ENCODE measurements at regions not wholly inside any gene's neighbourhood (a gene's known extent, or its start where the extent isn't known, plus 50 kb on each side); places are given as distances from the start of the nearest gene placed in this dataset.
A peak's percentile ranks its signal among the peaks of the same experiment; 100 is the strongest.

DNA sequence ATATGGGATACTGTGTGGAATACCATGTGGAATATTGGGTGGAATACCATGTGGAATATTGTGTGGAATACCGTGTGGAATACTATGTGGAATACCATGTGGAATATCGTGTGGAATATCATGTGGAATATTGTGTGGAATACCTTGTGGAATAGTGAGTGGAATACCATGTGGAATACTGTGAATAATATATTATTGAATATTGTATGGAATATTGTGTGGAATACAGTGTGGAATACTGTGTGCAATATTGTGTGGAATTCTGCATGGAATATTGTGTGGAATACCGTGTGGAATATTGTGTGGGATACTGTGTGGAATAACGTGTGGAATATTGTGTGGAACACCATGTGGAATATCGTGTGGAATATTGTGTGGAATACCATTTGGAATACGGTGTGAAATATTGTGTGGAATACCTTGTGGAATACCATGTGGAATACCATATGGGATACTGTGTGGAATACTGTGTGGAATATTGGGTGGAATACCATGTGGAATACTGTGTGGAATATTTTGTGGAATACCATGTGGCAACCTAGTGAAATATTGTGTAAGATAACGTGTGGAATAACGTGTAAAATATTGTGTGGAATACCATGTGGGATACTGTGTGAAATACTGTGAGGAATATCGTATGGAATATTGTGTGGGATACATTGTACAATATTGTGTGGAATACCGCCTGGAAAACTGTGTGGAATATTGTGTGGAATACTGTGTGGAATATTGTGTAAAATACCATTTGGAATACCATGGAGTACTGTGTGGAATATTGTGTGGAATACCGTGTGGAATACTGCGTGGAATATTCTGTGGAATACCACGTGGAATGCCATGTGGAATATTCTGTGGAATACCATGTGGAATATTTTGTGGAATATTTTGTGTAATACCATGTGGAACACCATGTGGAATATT lies 133.9 kb upstream of the CHST15 start:
- WGBS, 3 donors, result 75 to 78% (median 76%) methylated on average over 13 of the region's 13 CpGs

DNA sequence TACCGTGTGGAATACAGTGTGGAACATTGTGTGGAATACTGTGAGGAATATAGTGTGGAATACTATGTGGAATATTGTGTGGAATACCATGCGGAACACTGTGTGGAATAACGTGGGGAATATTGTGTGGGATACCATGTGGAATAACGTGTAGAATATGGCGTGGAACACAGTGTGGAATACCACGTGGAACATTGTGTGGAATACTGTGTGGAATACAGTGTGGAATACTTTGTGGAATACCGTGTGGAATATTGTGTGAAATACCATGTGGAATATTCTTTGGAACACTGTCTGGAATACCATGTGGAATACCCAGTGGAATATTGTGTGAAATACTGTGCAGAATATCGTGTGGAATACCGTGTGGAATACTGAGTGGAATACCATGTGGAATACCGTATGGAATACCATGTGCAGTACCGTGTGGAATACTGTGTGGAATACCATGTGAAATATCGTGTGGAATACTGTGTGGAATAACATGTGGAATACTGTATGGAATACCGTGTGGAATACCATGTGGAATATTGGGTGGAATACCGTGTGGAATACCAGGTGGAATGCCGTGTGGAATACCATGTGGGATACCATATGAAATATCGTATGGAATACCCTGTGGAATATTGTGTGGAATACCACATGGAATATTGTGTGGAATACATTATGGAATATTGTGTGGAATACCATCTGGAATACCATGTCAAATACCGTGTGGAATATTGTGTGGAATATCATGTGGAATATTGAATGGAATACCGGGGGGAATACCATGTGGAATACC lies 133.1 kb upstream of the CHST15 start:
- DNase-seq, result no peak
- Histone ChIP-seq H3K4me1 (ENCODE audit: control insufficient read depth in 3 of 3, insufficient read depth in 2 of 3, low read depth in 1 of 3, low read length in 2 of 3) (peaks cover 0 to 6% (median 1%) of the 10 kb centered on the region in 3 donors), H3K27me3 (ENCODE audit: control insufficient read depth in 3 of 3, insufficient read depth in 3 of 3, low read length in 3 of 3) (no peaks in the 10 kb centered on the region), H3K36me3 (ENCODE audit: control insufficient read depth in 3 of 3, insufficient read depth in 2 of 3, low read depth in 1 of 3, low read length in 3 of 3) (no peaks in the 10 kb centered on the region), H3K4me3 (ENCODE audit: low read depth in 1 of 3, low read length in 3 of 3) (no peak overlapping the region), H3K27ac (ENCODE audit: low read depth in 1 of 3, low read length in 2 of 3) (no peak overlapping the region), H3K9me3 (ENCODE audit: control insufficient read depth in 2 of 2, insufficient read depth in 1 of 2, low read depth in 1 of 2, low read length in 1 of 2) (peaks cover 0 to 2% of the 10 kb centered on the region in 2 donors)
- WGBS, 3 donors, result 89 to 93% (median 91%) methylated on average over 18 of the region's 18 CpGs
- FAIRE-seq, result no peak

More for the DNA sequence above, 133.9 kb upstream of the CHST15 start:
- no peak overlapping the region for H3K27ac ChIP-seq (ENCODE audit: low read depth in 1 of 3, low read length in 2 of 3)
- H3K4me3 ChIP-seq (ENCODE audit: low read depth in 1 of 3, low read length in 3 of 3), result no peak overlapping the region
- peaks cover 0 to 3% (median 0%) of the 10 kb centered on the region in 3 donors for H3K4me1 ChIP-seq (ENCODE audit: control insufficient read depth in 3 of 3, insufficient read depth in 2 of 3, low read depth in 1 of 3, low read length in 2 of 3)
- FAIRE-seq, result no peak
- H3K27me3 ChIP-seq (ENCODE audit: control insufficient read depth in 3 of 3, insufficient read depth in 3 of 3, low read length in 3 of 3), result no peaks in the 10 kb centered on the region
- no peak for DNase-seq
- H3K36me3 ChIP-seq (ENCODE audit: control insufficient read depth in 3 of 3, insufficient read depth in 2 of 3, low read depth in 1 of 3, low read length in 3 of 3), result no peaks in the 10 kb centered on the region
- peaks cover 0 to 2% of the 10 kb centered on the region in 2 donors for H3K9me3 ChIP-seq (ENCODE audit: control insufficient read depth in 2 of 2, insufficient read depth in 1 of 2, low read depth in 1 of 2, low read length in 1 of 2)

DNA sequence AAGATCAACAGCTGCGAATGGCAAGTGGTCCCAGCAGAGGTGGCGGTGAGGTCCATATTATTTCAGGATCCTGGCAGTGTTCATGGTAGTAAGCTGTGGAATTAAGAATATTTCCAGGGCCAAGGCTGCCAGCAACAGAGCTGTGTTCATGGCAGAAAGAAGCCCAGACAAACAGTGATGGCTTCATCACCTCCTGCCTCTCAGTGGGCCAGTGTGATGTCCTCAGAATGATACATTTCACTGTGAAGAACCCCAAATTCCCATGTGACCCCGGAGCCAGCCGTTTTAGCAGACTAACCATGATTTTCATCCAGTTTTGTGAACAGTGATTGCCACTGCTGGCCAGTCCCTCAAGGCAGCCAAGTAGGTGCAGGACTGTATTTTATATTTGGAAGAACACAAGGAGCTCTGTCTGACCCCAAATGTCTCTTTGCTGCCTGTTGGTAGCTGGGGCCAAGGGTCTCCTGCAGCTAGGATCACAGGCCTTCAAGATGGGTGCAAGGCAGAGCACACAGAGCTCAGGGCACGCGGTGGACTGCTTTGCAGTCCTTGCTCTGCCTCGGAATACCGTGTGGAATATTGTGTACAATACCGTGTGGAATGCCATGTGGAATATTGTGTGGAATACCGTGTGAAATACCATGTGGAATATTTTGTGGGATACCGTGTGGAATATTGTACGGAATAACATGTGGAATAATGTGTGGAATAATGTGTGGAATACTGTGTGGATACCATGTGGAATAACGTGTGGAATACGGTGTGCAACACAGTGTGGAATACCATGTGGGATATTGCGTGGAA lies 132.3 kb upstream of the CHST15 start:
- DNase-seq, result no peak
- H3K27me3 ChIP-seq (ENCODE audit: control insufficient read depth in 3 of 3, insufficient read depth in 3 of 3, low read length in 3 of 3), result no peaks in the 10 kb centered on the region
- peaks cover 0 to 2% of the 10 kb centered on the region in 2 donors for H3K9me3 ChIP-seq (ENCODE audit: control insufficient read depth in 2 of 2, insufficient read depth in 1 of 2, low read depth in 1 of 2, low read length in 1 of 2)
- H3K4me3 ChIP-seq (ENCODE audit: low read depth in 1 of 3, low read length in 3 of 3), result no peak overlapping the region
- FAIRE-seq, result no peak
- H3K36me3 ChIP-seq (ENCODE audit: control insufficient read depth in 3 of 3, insufficient read depth in 2 of 3, low read depth in 1 of 3, low read length in 3 of 3), result no peaks in the 10 kb centered on the region
- H3K27ac ChIP-seq (ENCODE audit: low read depth in 1 of 3, low read length in 2 of 3), result no peak overlapping the region
- 92 to 93% (median 93%) methylated on average over 15 of the region's 15 CpGs for WGBS, 3 donors
- H3K4me1 ChIP-seq (ENCODE audit: control insufficient read depth in 3 of 3, insufficient read depth in 2 of 3, low read depth in 1 of 3, low read length in 2 of 3), result peaks cover 0 to 6% (median 4%) of the 10 kb centered on the region in 3 donors

DNA sequence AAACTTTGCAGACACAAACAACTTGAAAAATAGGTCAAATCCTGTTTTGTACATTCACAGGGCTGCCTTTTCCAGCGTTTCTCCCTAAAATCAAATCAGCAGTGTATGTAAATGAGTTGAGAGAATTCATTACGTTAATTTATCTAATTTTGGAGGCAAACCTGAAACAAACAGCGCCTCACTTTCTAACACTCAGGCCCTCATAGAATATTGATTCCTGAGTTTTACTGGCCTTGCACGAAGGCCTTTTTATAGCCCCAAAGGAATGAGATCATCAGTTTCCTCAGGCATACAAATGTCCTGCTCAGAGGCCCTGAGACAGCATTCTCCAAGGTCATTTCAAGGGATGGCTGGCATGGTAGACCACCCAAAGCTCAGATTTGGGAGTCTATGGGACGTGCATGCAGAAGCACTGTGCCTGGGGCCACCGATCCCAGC lies 131.7 kb upstream of the CHST15 start:
- Histone ChIP-seq H3K36me3 (ENCODE audit: control insufficient read depth in 3 of 3, insufficient read depth in 2 of 3, low read depth in 1 of 3, low read length in 3 of 3) (no peaks in the 10 kb centered on the region), H3K4me1 (ENCODE audit: control insufficient read depth in 3 of 3, insufficient read depth in 2 of 3, low read depth in 1 of 3, low read length in 2 of 3) (peaks cover 0 to 6% (median 4%) of the 10 kb centered on the region in 3 donors), H3K4me3 (ENCODE audit: low read depth in 1 of 3, low read length in 3 of 3) (no peak overlapping the region), H3K27ac (ENCODE audit: low read depth in 1 of 3, low read length in 2 of 3) (no peak overlapping the region), H3K27me3 (ENCODE audit: control insufficient read depth in 3 of 3, insufficient read depth in 3 of 3, low read length in 3 of 3) (no peaks in the 10 kb centered on the region), H3K9me3 (ENCODE audit: control insufficient read depth in 2 of 2, insufficient read depth in 1 of 2, low read depth in 1 of 2, low read length in 1 of 2) (peaks cover 0 to 2% of the 10 kb centered on the region in 2 donors)
- no peak for FAIRE-seq
- DNase-seq, result no peak
- WGBS, 3 donors, result 60 to 76% (median 72%) methylated on average over 6 of the region's 6 CpGs

DNA sequence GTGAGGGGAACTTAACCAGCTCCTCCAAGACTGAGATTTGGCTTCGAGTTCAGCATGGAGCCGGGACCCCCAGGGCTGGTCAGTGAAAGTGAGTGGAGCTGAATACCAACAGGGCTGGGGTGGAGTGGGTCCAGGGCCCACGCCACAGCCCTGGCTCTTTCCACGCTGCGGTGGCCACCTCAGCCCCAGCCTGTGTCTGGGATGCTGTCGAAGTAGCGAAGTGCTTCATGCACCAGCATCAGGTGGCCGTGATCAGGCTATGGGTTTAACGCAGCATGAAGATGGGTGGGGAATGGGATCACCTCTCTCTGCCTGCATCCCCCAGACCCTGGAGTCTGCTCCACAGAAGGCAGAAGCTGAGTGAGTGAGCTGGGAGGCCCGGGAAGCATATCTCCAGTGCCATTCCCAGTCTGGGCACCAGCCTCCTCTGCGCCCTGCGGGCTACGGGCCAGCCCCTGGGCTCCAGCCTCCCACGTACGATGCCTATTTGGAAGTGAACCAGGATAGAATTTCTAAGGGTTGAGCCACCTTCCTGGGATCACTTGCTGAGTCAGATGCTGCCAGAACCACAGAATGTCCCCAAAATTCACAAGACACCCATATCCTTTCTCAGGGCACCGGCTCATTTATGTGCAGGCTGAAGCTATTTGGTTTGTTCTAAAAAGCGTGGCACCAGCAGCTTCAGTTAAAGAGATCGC lies 131.1 kb upstream of the CHST15 start:
- no peaks in the 10 kb centered on the region for H3K27me3 ChIP-seq (ENCODE audit: control insufficient read depth in 3 of 3, insufficient read depth in 3 of 3, low read length in 3 of 3)
- FAIRE-seq, result no peak
- no peak overlapping the region for H3K4me3 ChIP-seq (ENCODE audit: low read depth in 1 of 3, low read length in 3 of 3)
- H3K36me3 ChIP-seq (ENCODE audit: control insufficient read depth in 3 of 3, insufficient read depth in 2 of 3, low read depth in 1 of 3, low read length in 3 of 3), result no peaks in the 10 kb centered on the region
- H3K9me3 ChIP-seq (ENCODE audit: control insufficient read depth in 2 of 2, insufficient read depth in 1 of 2, low read depth in 1 of 2, low read length in 1 of 2), result peaks cover 0 to 2% of the 10 kb centered on the region in 2 donors
- no peak for DNase-seq
- H3K27ac ChIP-seq (ENCODE audit: low read depth in 1 of 3, low read length in 2 of 3), result no peak overlapping the region
- peaks cover 0 to 6% (median 4%) of the 10 kb centered on the region in 3 donors for H3K4me1 ChIP-seq (ENCODE audit: control insufficient read depth in 3 of 3, insufficient read depth in 2 of 3, low read depth in 1 of 3, low read length in 2 of 3)
- 86 to 92% (median 89%) methylated on average over 18 of the region's 18 CpGs for WGBS, 3 donors

DNA sequence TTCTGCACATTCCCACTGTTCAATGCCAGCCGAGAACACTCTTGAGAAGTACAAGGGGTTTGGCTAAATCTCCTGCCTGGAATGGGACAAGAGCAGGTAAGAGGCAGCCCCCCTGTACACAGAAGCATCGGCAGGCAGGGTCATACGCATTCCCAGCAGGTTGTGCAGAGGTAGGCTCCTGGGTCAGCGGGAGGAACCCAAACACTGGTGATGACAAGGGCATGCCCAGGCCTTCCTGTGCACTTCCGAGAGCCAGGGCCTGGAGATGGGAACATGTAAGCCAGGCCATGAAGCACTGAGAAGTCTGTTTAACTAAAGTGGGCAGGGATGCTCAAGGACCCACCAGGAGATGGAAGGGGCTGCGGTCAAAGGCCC lies 130.3 kb upstream of the CHST15 start:
- Histone ChIP-seq H3K27ac (ENCODE audit: low read depth in 1 of 3, low read length in 2 of 3) (no peak overlapping the region), H3K4me1 (ENCODE audit: control insufficient read depth in 3 of 3, insufficient read depth in 2 of 3, low read depth in 1 of 3, low read length in 2 of 3) (peaks cover 0 to 6% (median 4%) of the 10 kb centered on the region in 3 donors), H3K9me3 (ENCODE audit: control insufficient read depth in 2 of 2, insufficient read depth in 1 of 2, low read depth in 1 of 2, low read length in 1 of 2) (peaks cover 0 to 2% of the 10 kb centered on the region in 2 donors), H3K4me3 (ENCODE audit: low read depth in 1 of 3, low read length in 3 of 3) (no peak overlapping the region), H3K27me3 (ENCODE audit: control insufficient read depth in 3 of 3, insufficient read depth in 3 of 3, low read length in 3 of 3) (no peaks in the 10 kb centered on the region), H3K36me3 (ENCODE audit: control insufficient read depth in 3 of 3, insufficient read depth in 2 of 3, low read depth in 1 of 3, low read length in 3 of 3) (no peaks in the 10 kb centered on the region)
- FAIRE-seq, result no peak
- no peak for DNase-seq
- 76 to 88% (median 87%) methylated on average over 6 of the region's 6 CpGs for WGBS, 3 donors

DNA sequence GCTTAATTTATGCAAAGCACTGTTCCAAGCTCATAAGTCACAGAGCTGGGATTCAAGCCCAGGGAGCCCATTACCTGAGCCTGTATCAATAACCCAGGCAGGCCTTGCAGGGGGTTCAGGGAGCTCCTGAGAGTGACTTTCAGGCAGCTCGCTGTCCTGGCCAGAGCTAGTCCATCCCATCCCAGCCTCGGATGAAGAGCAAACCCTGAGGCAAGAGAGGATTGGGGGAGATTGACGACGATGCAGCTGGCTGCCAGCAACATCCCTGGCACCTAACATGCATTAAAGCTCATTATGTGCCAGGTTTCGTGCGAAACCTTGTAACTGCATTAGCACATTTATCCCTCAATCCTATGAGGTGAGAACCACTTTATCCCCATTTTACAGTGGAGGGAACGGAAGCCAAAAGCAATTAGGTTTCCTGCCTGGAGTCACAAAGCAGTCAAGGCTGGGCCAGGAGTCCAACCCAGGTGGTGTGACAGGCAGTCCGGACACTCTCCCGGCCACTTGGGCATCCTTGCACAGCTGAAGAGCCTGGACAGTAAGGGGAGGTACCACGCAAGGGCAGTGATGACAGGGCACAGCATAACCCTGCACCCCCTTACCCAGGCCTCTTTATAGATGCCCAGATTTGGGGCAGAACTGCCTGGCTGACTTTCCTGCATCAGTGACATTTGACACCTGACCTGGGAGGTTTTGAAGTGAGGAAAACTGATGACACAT lies 129.8 kb upstream of the CHST15 start:
- WGBS, 3 donors, result 65 to 74% (median 73%) methylated on average over 10 of the region's 10 CpGs
- Histone ChIP-seq H3K9me3 (ENCODE audit: control insufficient read depth in 2 of 2, insufficient read depth in 1 of 2, low read depth in 1 of 2, low read length in 1 of 2) (peaks cover 0 to 2% of the 10 kb centered on the region in 2 donors), H3K27me3 (ENCODE audit: control insufficient read depth in 3 of 3, insufficient read depth in 3 of 3, low read length in 3 of 3) (no peaks in the 10 kb centered on the region), H3K4me1 (ENCODE audit: control insufficient read depth in 3 of 3, insufficient read depth in 2 of 3, low read depth in 1 of 3, low read length in 2 of 3) (peaks cover 0 to 6% (median 4%) of the 10 kb centered on the region in 3 donors), H3K36me3 (ENCODE audit: control insufficient read depth in 3 of 3, insufficient read depth in 2 of 3, low read depth in 1 of 3, low read length in 3 of 3) (no peaks in the 10 kb centered on the region), H3K27ac (ENCODE audit: low read depth in 1 of 3, low read length in 2 of 3) (peak overlapping the region in 1 of 3 donors; percentile 43), H3K4me3 (ENCODE audit: low read depth in 1 of 3, low read length in 3 of 3) (no peak overlapping the region)
- DNase-seq (no peak), FAIRE-seq (no peak)

Measured in small intestine (tissue), 7 donors.